Ishikawa (cell line): ENCODE measurements at regions not wholly inside any gene's neighbourhood (a gene's known extent, or its start where the extent isn't known, plus 50 kb on each side); places are given as distances from the start of the nearest gene placed in this dataset.

Experiments
- CEBPB ChIP-seq: IDR thresholded peaks from 2 replicates; pipeline ENCODE4 v1.6.1; 2012
- EGR1 ChIP-seq: IDR thresholded peaks from 2 replicates; pipeline ENCODE4 v1.6.1; 2012
- EP300 ChIP-seq: IDR thresholded peaks from 2 replicates; pipeline ENCODE4 v1.6.1; 2012; ENCODE audit warnings: borderline replicate concordance
- REST ChIP-seq: IDR thresholded peaks from 2 replicates; pipeline ENCODE4 v1.6.1; 2012; ENCODE audit warnings: low read depth, mild to moderate bottlenecking
- TAF1 ChIP-seq: IDR thresholded peaks from 2 replicates; pipeline ENCODE4 v1.6.1; 2012; ENCODE audit warnings: low read depth, mild to moderate bottlenecking
- TCF12 ChIP-seq: IDR thresholded peaks from 2 replicates; pipeline ENCODE4 v1.6.1; 2012; ENCODE audit warnings: low read depth
- YY1 ChIP-seq: IDR thresholded peaks from 2 replicates; pipeline ENCODE4 v1.6.1; 2012; ENCODE audit warnings: low read depth
- TF ChIP-seq, protein P1 (sequence below): IDR thresholded peaks from 2 replicates; pipeline ENCODE4 v1.6.1; 2012

GRCh38 chr6:112920994-112921393 lies 573.9 kb downstream of the RFPL4B start:
- TF ChIP-seq EP300 (no peak), YY1 (no peak), REST (no peak), TCF12 (no peak), TAF1 (no peak), EGR1 (no peak), CEBPB (no peak)
- TF ChIP-seq, protein P1, sequence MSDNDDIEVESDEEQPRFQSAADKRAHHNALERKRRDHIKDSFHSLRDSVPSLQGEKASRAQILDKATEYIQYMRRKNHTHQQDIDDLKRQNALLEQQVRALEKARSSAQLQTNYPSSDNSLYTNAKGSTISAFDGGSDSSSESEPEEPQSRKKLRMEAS: no peak
